Esophagus muscularis mucosa (tissue), 4 donors: ENCODE measurements at regions not wholly inside any gene's neighbourhood (a gene's known extent, or its start where the extent isn't known, plus 50 kb on each side); places are given as distances from the start of the nearest gene placed in this dataset.

ENCODE experiments used
- DNase-seq: peaks from one replicate; pipeline ENCODE4 v3.0.0-alpha.2; 2017; ENCODE audit errors: extremely low spot score
- H3K27ac ChIP-seq, 4 donors: fragments of 200-600 bp; sonication (generic); replicated peaks in 1 of 4; 1 replicate in 3 of 4; 2 replicates in 1 of 4; pipeline ENCODE4 v1.5.1; 2016 to 2019; ENCODE audit warnings: mild to moderate bottlenecking in 1 of 4
- H3K27me3 ChIP-seq, 4 donors: fragments of 200-600 bp; sonication (generic); one replicate each; pipeline versions ENCODE4 v1.5.1 to v1.6.0; 2016 to 2019
- H3K36me3 ChIP-seq, 4 donors: fragments of 200-600 bp; sonication (generic); one replicate each; pipeline ENCODE4 v1.5.1; 2016 to 2019
- H3K4me1 ChIP-seq, 4 donors: fragments of 200-600 bp; sonication (generic); one replicate each; pipeline ENCODE4 v1.5.1; 2016 to 2019
- H3K4me3 ChIP-seq, 4 donors: fragments of 200-600 bp; sonication (generic); 1 replicate in 2 of 4; 2 replicates in 2 of 4; pipeline ENCODE4 v1.5.1; 2016 to 2019; ENCODE audit warnings: mild to moderate bottlenecking in 4 of 4, moderate library complexity in 1 of 4
- H3K9me3 ChIP-seq, 4 donors: fragments of 200-600 bp; sonication (generic); 1 replicate in 3 of 4; 2 replicates in 1 of 4; pipeline ENCODE4 v1.5.1; 2016 to 2019
- CTCF ChIP-seq, 3 experiments: fragments of 200-600 bp in 2 of 3; fragments of 450-650 bp in 1 of 3; sonication (generic) in 2 of 3; IDR thresholded peaks; one replicate each; pipeline ENCODE4 v1.5.1; 2017 to 2019; ENCODE audit warnings: antibody characterized with exemption in 3 of 3, mild to moderate bottlenecking in 2 of 3, moderate library complexity in 1 of 3
- EP300 ChIP-seq: sonication (generic); formaldehyde crosslinking; IDR thresholded peaks from one replicate; pipeline ENCODE4 v1.6.1; 2017; ENCODE audit warnings: antibody characterized with exemption
- POLR2A ChIP-seq: fragments of 450-650 bp; IDR thresholded peaks from one replicate; pipeline ENCODE4 v1.6.1; 2017; ENCODE audit warnings: antibody characterized with exemption, moderate library complexity, mild to moderate bottlenecking, low read depth
- POLR2AphosphoS5 ChIP-seq, 2 donors: sonication (generic); formaldehyde crosslinking; IDR thresholded peaks; one replicate each; pipeline ENCODE4 v1.6.1; 2017; ENCODE audit warnings: antibody characterized with exemption in 2 of 2
- WGBS: methylation state at CpG from one replicate; pipeline ENCODE4 v1.1.5; 2018; 5-methylcytosine and 5-hydroxymethylcytosine counted together
- intact Hi-C: fragments of 100-400 bp; cut with DNase I; formaldehyde crosslinking; loops from one replicate; pipeline ENCODE4 v1.15.1; 2023

GRCh38 chr5:44233691-44234090 lies 155.5 kb downstream of the FGF10 start:
- TF ChIP-seq EP300 = no peak
- TF ChIP-seq POLR2AphosphoS5 (IDR thresholded peaks at IDR 0.05) = no peak
- TF ChIP-seq CTCF (IDR thresholded peaks at IDR 0.05) = no peak
- TF ChIP-seq POLR2A = no peak
- H3K4me3 ChIP-seq = no peak overlapping the region
- 84% methylated on average over 2 of the region's 2 CpGs for WGBS
- no peak for DNase-seq
- H3K27me3 ChIP-seq = no peaks in the 10 kb centered on the region
- H3K9me3 ChIP-seq = no peaks in the 10 kb centered on the region
- H3K36me3 ChIP-seq = no peaks in the 10 kb centered on the region
- intact Hi-C loops = no loop called here
- no peak overlapping the region for H3K27ac ChIP-seq
- H3K4me1 ChIP-seq = no peaks in the 10 kb centered on the region

- H3K4me1 ChIP-seq = no peaks in the 10 kb centered on the region
- intact Hi-C loops = no loop called here
- no peaks in the 10 kb centered on the region for H3K36me3 ChIP-seq
- no peaks in the 10 kb centered on the region for H3K9me3 ChIP-seq
- no peak for DNase-seq
- H3K4me3 ChIP-seq = no peak overlapping the region
- TF ChIP-seq CTCF (IDR thresholded peaks at IDR 0.05) (no peak), POLR2A (no peak), POLR2AphosphoS5 (IDR thresholded peaks at IDR 0.05) (no peak), EP300 (no peak)
- no peak overlapping the region for H3K27ac ChIP-seq
- H3K27me3 ChIP-seq = no peaks in the 10 kb centered on the region
- 76% methylated on average over 7 of the region's 8 CpGs for WGBS
Measured at GRCh38 chr5:44225231-44226160, 163.7 kb downstream of the FGF10 start.

- peaks cover 0 to 21% (median 9%) of the 10 kb centered on the region in 4 donors for H3K9me3 ChIP-seq
- H3K4me1 ChIP-seq = no peaks in the 10 kb centered on the region
- TF ChIP-seq POLR2AphosphoS5 (IDR thresholded peaks at IDR 0.05) = no peak
- TF ChIP-seq POLR2A = no peak
- TF ChIP-seq EP300 = no peak
- no peak for TF ChIP-seq CTCF (IDR thresholded peaks at IDR 0.05)
- no peak for DNase-seq
- H3K4me3 ChIP-seq = no peak overlapping the region
- no peak overlapping the region for H3K27ac ChIP-seq
- no peaks in the 10 kb centered on the region for H3K36me3 ChIP-seq
- H3K27me3 ChIP-seq = no peaks in the 10 kb centered on the region
- intact Hi-C loops = no loop called here
- 91% methylated on average over 1 of the region's 1 CpG for WGBS
Measured at GRCh38 chr5:44199408-44199807, 189.8 kb downstream of the FGF10 start.

- TF ChIP-seq CTCF (IDR thresholded peaks at IDR 0.05) (no peak), EP300 (no peak)
- no CpG with 5 or more reads among the region's 2 CpGs for WGBS
- Histone ChIP-seq H3K4me3 (no peak overlapping the region), H3K27ac (no peak overlapping the region), H3K36me3 (no peaks in the 10 kb centered on the region), H3K27me3 (no peaks in the 10 kb centered on the region), H3K9me3 (peaks cover 0 to 8% (median 3%) of the 10 kb centered on the region in 4 donors), H3K4me1 (no peaks in the 10 kb centered on the region)
- DNase-seq = no peak
- intact Hi-C loops = no loop called here
Measured at GRCh38 chr5:44189255-44189654, 200.0 kb downstream of the FGF10 start.

GRCh38 chr5:44187973-44188372 lies 201.2 kb downstream of the FGF10 start:
- 93% methylated on average over 3 of the region's 3 CpGs for WGBS

More at GRCh38 chr5:44187973-44188372, 201.2 kb downstream of the FGF10 start:
- H3K4me3 ChIP-seq = no peak overlapping the region
- H3K27ac ChIP-seq = no peak overlapping the region
- H3K9me3 ChIP-seq = no peaks in the 10 kb centered on the region
- DNase-seq = no peak
- no peaks in the 10 kb centered on the region for H3K4me1 ChIP-seq
- no peaks in the 10 kb centered on the region for H3K36me3 ChIP-seq
- intact Hi-C loops = no loop called here
- TF ChIP-seq EP300 = no peak
- TF ChIP-seq CTCF (IDR thresholded peaks at IDR 0.05) = no peak
- no peak for TF ChIP-seq POLR2AphosphoS5 (IDR thresholded peaks at IDR 0.05)
- TF ChIP-seq POLR2A = no peak
- no peaks in the 10 kb centered on the region for H3K27me3 ChIP-seq
